H9 (cell line): ENCODE measurements at regions not wholly inside any gene's neighbourhood (a gene's known extent, or its start where the extent isn't known, plus 50 kb on each side); places are given as distances from the start of the nearest gene placed in this dataset.

ENCODE experiments used
- DNase-seq: peaks from one replicate; pipeline ENCODE4 v3.0.0-alpha.2; 2017
- H2AFZ ChIP-seq: one replicate; pipeline ENCODE4 v1.6.1; 2013; ENCODE audit warnings: mild to moderate bottlenecking, low read length, control low read depth, moderate library complexity
- H2AK5ac ChIP-seq: 2 replicates; pipeline ENCODE4 v1.6.1; 2013; ENCODE audit warnings: low read length, control low read depth, mixed read lengths; ENCODE audit not compliant: insufficient read length
- H2BK120ac ChIP-seq: one replicate; pipeline ENCODE4 v1.6.1; 2013; ENCODE audit warnings: low read depth, mild to moderate bottlenecking, low read length, control low read depth, inconsistent platforms; ENCODE audit not compliant: poor library complexity, severe bottlenecking
- H2BK12ac ChIP-seq: 2 replicates; pipeline ENCODE4 v1.6.1; 2013; ENCODE audit warnings: low read length, control low read depth, mixed read lengths, low read depth; ENCODE audit not compliant: insufficient read length
- H2BK15ac ChIP-seq: 2 replicates; pipeline ENCODE4 v1.6.1; 2013; ENCODE audit warnings: low read depth, low read length, control low read depth
- H2BK20ac ChIP-seq: one replicate; pipeline ENCODE4 v1.6.1; 2013; ENCODE audit warnings: low read depth, mild to moderate bottlenecking, low read length, control low read depth, inconsistent platforms; ENCODE audit not compliant: poor library complexity, severe bottlenecking
- H2BK5ac ChIP-seq: 2 replicates; pipeline ENCODE4 v1.6.1; 2013; ENCODE audit warnings: low read length, control low read depth, mixed read lengths; ENCODE audit not compliant: insufficient read length
- H3K14ac ChIP-seq: 2 replicates; pipeline ENCODE4 v1.6.1; 2013; ENCODE audit warnings: low read length, control low read depth; ENCODE audit not compliant: insufficient read depth
- H3K18ac ChIP-seq: 2 replicates; pipeline ENCODE4 v1.6.1; 2013; ENCODE audit warnings: low read depth, mild to moderate bottlenecking, mixed read lengths, low read length, control low read depth; ENCODE audit not compliant: insufficient read length
- H3K23ac ChIP-seq: 2 replicates; pipeline ENCODE4 v1.6.1; 2013; ENCODE audit warnings: low read length, control low read depth, mixed read lengths, low read depth; ENCODE audit not compliant: insufficient read length
- H3K23me2 ChIP-seq: 2 replicates; pipeline ENCODE4 v1.6.1; 2013; ENCODE audit warnings: low read depth, mild to moderate bottlenecking, mixed read lengths, low read length, control low read depth; ENCODE audit not compliant: insufficient read length, poor library complexity, severe bottlenecking
- H3K27ac ChIP-seq: 2 replicates; pipeline ENCODE4 v1.5.1; 2013; ENCODE audit warnings: low read length, control low read depth, mixed read lengths, low read depth; ENCODE audit not compliant: insufficient read length
- H3K27me3 ChIP-seq: 2 replicates; pipeline ENCODE4 v1.6.1; 2013; ENCODE audit warnings: low read length, control low read depth, inconsistent platforms; ENCODE audit not compliant: insufficient read depth
- H3K4ac ChIP-seq: 2 replicates; pipeline ENCODE4 v1.6.1; 2013; ENCODE audit warnings: low read depth, mild to moderate bottlenecking, control low read depth, inconsistent platforms, low read length, moderate library complexity
- H3K4me1 ChIP-seq: 2 replicates; pipeline ENCODE4 v1.6.1; 2013; ENCODE audit warnings: low read length, control low read depth, inconsistent platforms; ENCODE audit not compliant: insufficient read depth
- H3K4me2 ChIP-seq: 2 replicates; pipeline ENCODE4 v1.6.1; 2013; ENCODE audit warnings: low read length, control low read depth, mixed read lengths; ENCODE audit not compliant: insufficient read length, insufficient read depth
- H3K56ac ChIP-seq: 2 replicates; pipeline ENCODE4 v1.6.1; 2013; ENCODE audit warnings: low read depth, mild to moderate bottlenecking, mixed read lengths, low read length, control low read depth; ENCODE audit not compliant: insufficient read length
- H3K79me1 ChIP-seq: 2 replicates; pipeline ENCODE4 v1.6.1; 2013; ENCODE audit warnings: low read depth, mild to moderate bottlenecking, moderate library complexity, low read length, control low read depth, inconsistent platforms; ENCODE audit not compliant: insufficient read depth, poor library complexity, severe bottlenecking
- H3K79me2 ChIP-seq: 2 replicates; pipeline ENCODE4 v1.6.1; 2013; ENCODE audit warnings: low read length, control low read depth, inconsistent platforms; ENCODE audit not compliant: insufficient read depth
- H3K9ac ChIP-seq: 2 replicates; pipeline ENCODE4 v1.6.1; 2013; ENCODE audit warnings: low read length, control low read depth, mixed read lengths; ENCODE audit not compliant: insufficient read length; ENCODE audit errors: extremely low read depth
- H3K9me3 ChIP-seq: one replicate; pipeline ENCODE4 v1.6.1; 2013; ENCODE audit warnings: low read depth, low read length, inconsistent platforms; ENCODE audit not compliant: control insufficient read depth
- H3T11ph ChIP-seq: one replicate; pipeline ENCODE4 v1.6.1; 2013; ENCODE audit warnings: mild to moderate bottlenecking, low read length, control low read depth, inconsistent platforms
- H4K20me1 ChIP-seq: one replicate; pipeline ENCODE4 v1.6.1; 2013; ENCODE audit not compliant: control insufficient read depth, insufficient read length, insufficient read depth
- H4K5ac ChIP-seq: 2 replicates; pipeline ENCODE4 v1.6.1; 2013; ENCODE audit warnings: low read depth, mild to moderate bottlenecking, mixed read lengths, low read length, control low read depth; ENCODE audit not compliant: insufficient read length
- H4K8ac ChIP-seq: replicated peaks from 2 replicates; pipeline ENCODE4 v1.6.1; 2013; ENCODE audit warnings: low read length, control low read depth, mixed read lengths, low read depth; ENCODE audit not compliant: insufficient read length
- H4K91ac ChIP-seq: 2 replicates; pipeline ENCODE4 v1.6.1; 2013; ENCODE audit warnings: low read depth, mild to moderate bottlenecking, moderate library complexity, mixed read lengths, low read length, control low read depth; ENCODE audit not compliant: insufficient read length
- H3K27ac Mint-ChIP-seq, 3 experiments: 2 replicates in 2 of 3; 3 replicates in 1 of 3; pipeline ENCODE4 v1.8.0; 2020 to 2021; ENCODE audit warnings: mixed read lengths in 3 of 3, mild to moderate bottlenecking in 1 of 3, moderate library complexity in 1 of 3
- H3K27me3 Mint-ChIP-seq: 2 replicates; pipeline ENCODE4 v1.8.0; 2021; ENCODE audit warnings: low read depth, mild to moderate bottlenecking, moderate library complexity, mixed read lengths
- H3K36me3 Mint-ChIP-seq, 3 experiments: 2 replicates in 2 of 3; 3 replicates in 1 of 3; pipeline ENCODE4 v1.8.0; 2020 to 2021; ENCODE audit warnings: low read depth in 3 of 3, mixed read lengths in 3 of 3; ENCODE audit not compliant: insufficient read depth in 1 of 3
- H3K4me1 Mint-ChIP-seq, 2 experiments: 2 replicates each; pipeline ENCODE4 v1.8.0; 2020; ENCODE audit warnings: mixed read lengths in 2 of 2
- H3K4me3 Mint-ChIP-seq, 2 experiments: 2 replicates in 1 of 2; 3 replicates in 1 of 2; pipeline ENCODE4 v1.8.0; 2020 to 2021; ENCODE audit warnings: mild to moderate bottlenecking in 2 of 2, mixed read lengths in 2 of 2, moderate library complexity in 1 of 2
- H3K9me3 Mint-ChIP-seq, 2 experiments: 2 replicates in 1 of 2; 3 replicates in 1 of 2; pipeline ENCODE4 v1.8.0; 2020; ENCODE audit warnings: mild to moderate bottlenecking in 2 of 2, mixed read lengths in 2 of 2, moderate library complexity in 1 of 2
- CTCF ChIP-seq: fragments of 200-600 bp; sonication (generic); conservative IDR thresholded peaks from 3 replicates; pipeline ENCODE4 v1.8.0; 2021; ENCODE audit warnings: antibody characterized with exemption, mild to moderate bottlenecking
- WGBS: extraction: QIAGEN DNeasy Blood & Tissue Kit; methylation state at CpG from one replicate; pipeline ENCODE4 v1.1.7; 2013; ENCODE audit warnings: missing lambda C conversion rate, low lambda C conversion rate, mixed read lengths; ENCODE audit not compliant: insufficient read length; ENCODE audit errors: extremely low coverage; 5-methylcytosine and 5-hydroxymethylcytosine counted together

GRCh38 chr10:28219251-28219650 is 83.6 kb downstream of the MPP7 start:
- H2BK5ac ChIP-seq, result no peak overlapping the region
- H3K4me2 ChIP-seq, result no peak overlapping the region
- H3K4me1 ChIP-seq, result peaks cover 2% of the 10 kb centered on the region; the same call in 1 of the 2 replicates
- no peak overlapping the region for H4K91ac ChIP-seq
- no peak overlapping the region for H3K4ac ChIP-seq
- H3K27me3 Mint-ChIP-seq, result no peaks in the 10 kb centered on the region
- no peak overlapping the region for H2BK15ac ChIP-seq
- WGBS, result no CpG with 5 or more reads among the region's 3 CpGs
- H3K27ac ChIP-seq, result no peak overlapping the region
- H3K36me3 Mint-ChIP-seq, result no peaks in the 10 kb centered on the region
- H2BK20ac ChIP-seq, result no peak overlapping the region
- no peak for DNase-seq
- TF ChIP-seq CTCF, result no peak
- H4K8ac ChIP-seq, result no peak overlapping the region
- H4K5ac ChIP-seq, result no peak overlapping the region
- H2BK120ac ChIP-seq, result no peak overlapping the region
- no peak overlapping the region for H3T11ph ChIP-seq
- no peak overlapping the region for H3K9ac ChIP-seq
- no peak overlapping the region for H2BK12ac ChIP-seq
- H4K20me1 ChIP-seq, result no peaks in the 10 kb centered on the region
- no peak overlapping the region for H3K56ac ChIP-seq
- H3K23ac ChIP-seq, result no peak overlapping the region
- H3K79me1 ChIP-seq, result no peaks in the 10 kb centered on the region
- no peak overlapping the region for H3K18ac ChIP-seq
- peaks cover 18 to 30% of the 10 kb centered on the region in 2 experiments for H3K4me1 Mint-ChIP-seq
- no peaks in the 10 kb centered on the region for H3K23me2 ChIP-seq
- no peak overlapping the region for H3K14ac ChIP-seq
- no peaks in the 10 kb centered on the region for H3K79me2 ChIP-seq
- no peak overlapping the region for H3K4me3 Mint-ChIP-seq
- no peaks in the 10 kb centered on the region for H3K27me3 ChIP-seq
- H3K27ac Mint-ChIP-seq, result no peak overlapping the region
- H2AK5ac ChIP-seq, result no peak overlapping the region
- H3K9me3 Mint-ChIP-seq, result no peaks in the 10 kb centered on the region
- H2AFZ ChIP-seq, result no peak overlapping the region
- H3K9me3 ChIP-seq, result no peaks in the 10 kb centered on the region
